GM19023 (cell line): ENCODE measurements at regions not wholly inside any gene's neighbourhood (a gene's known extent, or its start where the extent isn't known, plus 50 kb on each side); places are given as distances from the start of the nearest gene placed in this dataset.
"Not testable (repeated sequence)": the region's sequence is repeated elsewhere in the genome, so short reads cannot be mapped to it uniquely, and the experiment has no call there.

Experiments used
- ATAC-seq: cut with Tn5 transposase; IDR thresholded peaks from one replicate; pipeline ENCODE4 v1.9.1; 2021; ENCODE audit warnings: mild to moderate bottlenecking, moderate library complexity; ENCODE audit not compliant: unreplicated experiment

DNA sequence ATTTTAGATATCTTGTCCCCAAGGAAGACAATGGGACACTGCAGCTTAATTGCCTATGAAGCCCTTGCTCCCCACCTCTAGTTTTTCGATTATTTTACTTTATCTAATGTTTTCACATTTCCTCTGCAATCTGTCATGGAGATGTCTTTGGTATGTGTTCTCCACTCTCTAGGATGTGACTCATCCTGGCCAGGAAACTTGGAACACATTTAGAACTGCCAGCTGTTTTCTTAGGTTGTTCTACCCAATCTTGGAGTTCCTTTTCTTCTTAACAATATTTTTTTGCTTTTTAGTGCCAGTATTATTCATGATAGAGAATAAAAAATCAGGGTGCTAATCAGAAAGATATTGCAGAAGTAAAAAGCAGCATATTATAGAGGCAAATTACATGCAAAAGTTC, 101.7 kb upstream of the CLEC14A start:
- ATAC-seq: no peak

DNA sequence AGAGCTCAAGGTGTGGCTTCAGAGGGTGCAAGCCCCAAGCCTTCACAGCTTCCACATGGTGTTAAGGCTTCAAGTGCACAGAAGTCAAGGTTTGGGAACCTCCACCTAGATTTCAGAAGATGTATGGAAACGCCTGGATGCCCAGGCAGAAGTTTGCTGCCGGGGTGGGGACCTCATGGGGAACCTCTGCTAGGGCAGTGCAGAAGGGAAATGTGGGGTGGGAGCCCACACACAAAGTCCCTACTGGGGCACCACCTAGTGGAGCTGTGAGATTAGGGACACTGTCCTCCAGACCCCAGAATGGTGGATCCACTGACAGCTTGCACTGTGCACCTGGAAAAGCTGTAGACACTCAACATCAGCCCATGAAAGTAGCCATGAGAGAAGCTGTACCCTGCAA, 99.6 kb upstream of the CLEC14A start:
- not testable (repeated sequence) for ATAC-seq

DNA sequence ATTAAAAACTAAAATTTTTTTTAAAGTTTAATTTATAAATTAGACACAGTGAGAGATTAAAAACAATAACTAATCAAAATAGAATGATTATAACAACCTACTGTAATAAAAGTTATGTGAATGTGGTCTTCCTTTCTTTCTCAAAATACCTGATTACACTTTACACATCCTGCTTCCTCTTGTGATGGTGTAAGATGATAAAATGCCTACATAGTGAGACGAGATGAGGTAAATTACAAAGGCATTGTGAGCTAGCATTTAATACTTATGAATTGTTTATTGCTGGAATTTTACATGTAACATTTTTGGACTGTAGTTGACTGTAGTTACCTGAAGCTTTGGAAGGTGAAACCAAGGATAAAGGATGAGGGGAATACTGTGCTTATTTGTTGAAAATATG, 94.2 kb upstream of the CLEC14A start:
- no peak for ATAC-seq

DNA sequence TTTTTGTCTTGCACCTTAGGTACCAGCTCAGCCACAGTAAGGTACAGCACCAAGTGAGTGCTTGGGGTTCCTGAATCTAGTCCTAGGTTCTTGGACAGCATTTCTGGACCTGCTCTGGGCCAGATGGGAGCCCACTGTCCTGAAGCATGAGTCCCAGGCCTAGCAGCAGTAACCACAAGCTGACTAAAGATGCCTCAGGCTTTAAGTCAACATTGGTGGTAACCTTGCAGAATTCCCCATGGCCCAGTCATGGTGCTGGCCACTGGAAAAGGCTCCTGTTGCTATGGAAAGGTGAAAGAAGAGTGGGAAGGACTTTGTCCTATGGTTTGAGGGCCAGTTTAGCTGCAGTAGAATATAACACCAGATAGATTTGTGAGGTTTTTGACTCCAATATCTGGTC, 86.9 kb upstream of the CLEC14A start:
- no peak for ATAC-seq

DNA sequence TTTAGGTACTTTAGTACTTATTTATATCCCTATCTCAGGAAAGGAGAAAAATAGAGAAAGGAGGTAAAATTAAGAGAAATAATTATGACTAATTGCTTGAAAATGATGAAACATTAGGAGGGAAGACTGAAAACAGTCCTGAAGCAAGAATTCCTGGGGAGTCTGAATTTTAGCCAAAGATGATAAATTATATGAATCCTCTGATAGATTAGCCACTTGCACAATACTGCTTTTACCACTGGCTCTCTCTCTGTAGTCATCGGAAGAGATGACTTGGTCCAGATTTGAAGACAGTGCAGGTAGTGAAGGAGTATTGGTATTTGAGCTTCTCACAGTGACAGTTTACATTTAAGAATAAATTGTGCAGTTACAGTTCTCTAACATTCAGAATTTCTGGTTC, 83.8 kb upstream of the CLEC14A start:
- no peak for ATAC-seq

DNA sequence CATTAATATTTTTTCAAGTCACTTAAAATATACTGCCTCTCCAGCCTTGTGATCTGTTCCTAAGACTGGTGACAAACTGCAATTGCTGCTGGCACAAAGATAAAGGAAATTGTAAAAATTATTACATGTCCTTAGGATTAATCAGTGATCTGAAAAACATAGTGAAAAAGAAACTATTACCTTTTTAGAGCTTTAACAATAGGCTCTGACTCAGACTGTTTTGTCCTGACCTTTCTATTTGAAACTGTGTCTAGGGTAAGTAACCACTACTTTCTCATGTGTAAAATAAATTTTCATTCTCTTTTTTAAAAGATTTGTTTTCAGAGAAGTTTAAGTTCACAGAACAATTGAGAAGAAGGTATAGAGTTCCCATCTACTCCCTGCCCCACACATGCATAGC, 80.4 kb upstream of the CLEC14A start:
- no peak for ATAC-seq

DNA sequence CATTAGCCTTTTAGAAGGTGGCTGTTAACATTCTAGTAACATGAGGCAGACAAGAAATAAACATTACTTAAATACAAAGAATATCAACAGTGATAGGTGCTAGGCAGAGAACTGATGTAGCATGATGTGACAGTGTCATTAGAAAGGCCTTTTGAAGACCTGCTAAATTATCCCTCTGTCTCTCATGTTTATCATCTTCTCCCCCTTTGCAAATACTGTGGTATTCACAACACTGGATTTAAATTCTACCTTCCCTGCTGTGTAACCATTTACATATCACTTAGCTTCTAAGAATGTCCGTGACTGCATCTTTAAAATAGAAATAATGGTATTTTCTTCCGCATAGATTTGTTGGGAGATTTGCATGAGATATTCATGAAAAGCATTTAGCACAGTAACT, 74.4 kb upstream of the CLEC14A start:
- ATAC-seq: no peak

DNA sequence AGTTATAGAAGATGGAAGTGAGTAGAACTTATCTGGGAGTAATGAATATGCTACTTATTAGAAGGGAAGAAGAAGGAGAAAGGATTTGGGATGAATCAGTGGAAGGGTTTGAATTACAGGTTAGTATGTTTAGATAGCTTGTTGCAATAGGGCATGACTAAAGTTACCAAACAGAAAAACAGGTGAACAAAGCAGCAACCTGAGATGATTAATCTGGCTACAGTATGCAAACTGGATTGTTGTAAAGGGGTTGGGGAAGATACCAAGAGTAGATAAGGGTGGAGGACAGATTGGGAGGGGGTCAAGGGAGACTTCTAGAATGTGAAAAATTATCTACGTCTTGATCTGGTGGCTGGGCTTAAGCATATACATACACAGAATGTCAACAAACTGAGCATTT, 73.4 kb upstream of the CLEC14A start:
- ATAC-seq: no peak

DNA sequence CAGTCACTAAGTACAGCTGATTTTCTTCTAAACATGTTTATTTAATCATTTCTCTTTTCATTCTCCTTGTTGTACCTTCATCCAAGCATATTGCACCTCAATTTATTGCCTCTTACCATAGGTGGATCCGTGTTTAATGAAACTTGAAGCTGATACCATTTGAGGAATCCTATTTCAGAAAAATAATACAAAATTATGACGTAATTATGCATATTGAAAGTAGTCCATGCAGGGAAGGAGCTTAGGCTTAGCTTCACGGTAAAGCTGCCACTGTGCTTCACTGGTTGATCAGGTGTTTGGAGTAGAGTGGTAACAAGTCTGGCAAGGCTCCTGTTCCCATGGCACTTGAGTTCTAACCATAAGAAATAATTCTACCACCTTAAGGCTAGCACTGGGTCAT, 61.0 kb upstream of the CLEC14A start:
- ATAC-seq: no peak

DNA sequence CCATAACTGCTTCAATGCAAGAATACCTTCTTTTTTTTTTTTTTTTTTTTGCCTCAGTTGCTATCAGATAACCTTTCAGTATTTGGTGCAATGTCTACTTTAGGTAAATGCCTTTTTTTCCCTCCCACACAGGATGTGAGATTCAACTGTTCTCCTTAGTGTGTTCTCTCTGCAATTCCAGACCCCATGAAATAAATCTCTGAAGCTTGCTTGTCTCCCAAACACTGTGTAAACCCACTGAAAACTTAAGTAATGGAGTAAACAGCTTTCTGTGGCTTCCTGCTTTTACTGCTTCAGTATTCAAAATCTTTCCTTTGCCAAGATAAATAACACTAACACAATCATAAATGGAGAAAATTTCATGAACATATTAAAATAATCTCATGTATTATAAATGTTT, 55.8 kb upstream of the CLEC14A start:
- ATAC-seq: no peak

DNA sequence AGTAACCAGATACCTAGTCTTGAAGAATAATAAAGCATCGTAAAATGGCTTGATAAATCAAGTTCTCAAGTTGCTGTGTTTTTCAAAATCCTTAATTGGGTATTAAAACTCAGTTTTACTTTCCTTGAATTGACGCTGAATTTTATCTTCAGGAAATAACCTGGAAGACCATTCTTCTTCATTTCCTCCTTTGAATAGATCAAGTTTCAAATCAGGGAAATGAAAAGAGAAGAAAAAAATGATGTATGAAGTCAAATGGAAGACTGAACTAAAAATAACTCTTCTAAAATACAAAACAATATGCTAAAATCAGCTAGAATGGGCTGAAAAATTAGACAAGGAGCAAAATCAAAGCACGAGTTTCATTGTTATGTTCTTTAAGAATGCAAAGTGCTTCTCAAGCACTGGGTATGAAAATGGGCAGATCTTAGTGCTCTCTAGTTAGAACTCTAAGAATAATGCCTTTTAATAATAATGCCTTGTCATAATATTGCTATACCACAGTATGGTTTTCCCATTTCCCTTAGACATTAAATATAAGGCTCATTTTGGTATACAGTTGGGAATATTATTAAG, 54.6 kb upstream of the CLEC14A start:
- no peak for ATAC-seq

DNA sequence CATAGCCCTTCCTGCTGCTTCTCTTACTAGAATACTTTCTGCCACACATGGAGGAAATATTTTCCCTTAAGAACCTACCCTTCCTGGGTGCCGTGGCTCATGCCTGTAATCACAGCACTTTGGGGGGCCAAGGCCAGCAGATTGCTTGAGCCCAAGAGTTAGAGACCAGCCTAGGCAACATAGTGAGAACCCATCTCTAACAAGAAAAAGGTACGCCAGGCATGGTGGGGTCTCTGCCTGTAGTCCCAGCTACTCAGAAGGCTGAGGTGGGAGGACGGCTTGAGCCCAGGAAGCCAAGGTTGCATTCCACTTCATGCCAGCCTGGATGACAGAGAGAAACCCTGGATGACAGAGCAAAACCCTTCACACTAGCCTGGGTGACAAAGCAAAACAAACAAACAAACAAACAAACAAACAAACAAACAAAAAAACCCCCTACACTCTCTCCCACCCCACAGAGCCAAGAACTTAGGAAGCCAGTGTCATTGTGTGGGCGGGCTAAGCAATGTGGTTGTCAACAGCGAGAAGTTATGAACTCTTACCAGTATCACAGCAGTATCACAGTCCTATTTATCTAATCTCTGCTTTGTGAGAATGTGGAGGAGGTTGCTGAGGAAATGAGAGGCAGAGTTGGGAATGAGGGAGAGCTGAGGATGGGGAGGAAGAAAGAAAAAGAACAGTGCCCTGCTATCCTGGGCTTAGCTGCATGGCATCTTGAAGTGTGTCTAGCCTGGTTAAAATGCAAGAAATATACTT, 53.8 kb upstream of the CLEC14A start:
- ATAC-seq: no peak
